Esophagus muscularis mucosa (tissue), 4 donors: ENCODE measurements at regions not wholly inside any gene's neighbourhood (a gene's known extent, or its start where the extent isn't known, plus 50 kb on each side); places are given as distances from the start of the nearest gene placed in this dataset.

Experiments used
- DNase-seq: peaks from one replicate; pipeline ENCODE4 v3.0.0-alpha.2; 2017; ENCODE audit errors: extremely low spot score
- H3K27ac ChIP-seq, 4 donors: fragments of 200-600 bp; sonication (generic); replicated peaks in 1 of 4; 1 replicate in 3 of 4; 2 replicates in 1 of 4; pipeline ENCODE4 v1.5.1; 2016 to 2019; ENCODE audit warnings: mild to moderate bottlenecking in 1 of 4
- H3K27me3 ChIP-seq, 4 donors: fragments of 200-600 bp; sonication (generic); one replicate each; pipeline versions ENCODE4 v1.5.1 to v1.6.0; 2016 to 2019
- H3K36me3 ChIP-seq, 4 donors: fragments of 200-600 bp; sonication (generic); one replicate each; pipeline ENCODE4 v1.5.1; 2016 to 2019
- H3K4me1 ChIP-seq, 4 donors: fragments of 200-600 bp; sonication (generic); one replicate each; pipeline ENCODE4 v1.5.1; 2016 to 2019
- H3K4me3 ChIP-seq, 4 donors: fragments of 200-600 bp; sonication (generic); 1 replicate in 2 of 4; 2 replicates in 2 of 4; pipeline ENCODE4 v1.5.1; 2016 to 2019; ENCODE audit warnings: mild to moderate bottlenecking in 4 of 4, moderate library complexity in 1 of 4
- H3K9me3 ChIP-seq, 4 donors: fragments of 200-600 bp; sonication (generic); 1 replicate in 3 of 4; 2 replicates in 1 of 4; pipeline ENCODE4 v1.5.1; 2016 to 2019
- EP300 ChIP-seq: sonication (generic); formaldehyde crosslinking; IDR thresholded peaks from one replicate; pipeline ENCODE4 v1.6.1; 2017; ENCODE audit warnings: antibody characterized with exemption
- POLR2A ChIP-seq: fragments of 450-650 bp; IDR thresholded peaks from one replicate; pipeline ENCODE4 v1.6.1; 2017; ENCODE audit warnings: antibody characterized with exemption, moderate library complexity, mild to moderate bottlenecking, low read depth
- POLR2AphosphoS5 ChIP-seq, 2 donors: sonication (generic); formaldehyde crosslinking; IDR thresholded peaks; one replicate each; pipeline ENCODE4 v1.6.1; 2017; ENCODE audit warnings: antibody characterized with exemption in 2 of 2
- WGBS: methylation state at CpG from one replicate; pipeline ENCODE4 v1.1.5; 2018; 5-methylcytosine and 5-hydroxymethylcytosine counted together
- intact Hi-C: fragments of 100-400 bp; cut with DNase I; formaldehyde crosslinking; loops from one replicate; pipeline ENCODE4 v1.15.1; 2023
- TF ChIP-seq, protein P1 (sequence below), 3 experiments: fragments of 200-600 bp in 2 of 3; fragments of 450-650 bp in 1 of 3; sonication (generic) in 2 of 3; IDR thresholded peaks; one replicate each; pipeline ENCODE4 v1.5.1; 2017 to 2019; ENCODE audit warnings: antibody characterized with exemption in 3 of 3, mild to moderate bottlenecking in 2 of 3, moderate library complexity in 1 of 3

DNA sequence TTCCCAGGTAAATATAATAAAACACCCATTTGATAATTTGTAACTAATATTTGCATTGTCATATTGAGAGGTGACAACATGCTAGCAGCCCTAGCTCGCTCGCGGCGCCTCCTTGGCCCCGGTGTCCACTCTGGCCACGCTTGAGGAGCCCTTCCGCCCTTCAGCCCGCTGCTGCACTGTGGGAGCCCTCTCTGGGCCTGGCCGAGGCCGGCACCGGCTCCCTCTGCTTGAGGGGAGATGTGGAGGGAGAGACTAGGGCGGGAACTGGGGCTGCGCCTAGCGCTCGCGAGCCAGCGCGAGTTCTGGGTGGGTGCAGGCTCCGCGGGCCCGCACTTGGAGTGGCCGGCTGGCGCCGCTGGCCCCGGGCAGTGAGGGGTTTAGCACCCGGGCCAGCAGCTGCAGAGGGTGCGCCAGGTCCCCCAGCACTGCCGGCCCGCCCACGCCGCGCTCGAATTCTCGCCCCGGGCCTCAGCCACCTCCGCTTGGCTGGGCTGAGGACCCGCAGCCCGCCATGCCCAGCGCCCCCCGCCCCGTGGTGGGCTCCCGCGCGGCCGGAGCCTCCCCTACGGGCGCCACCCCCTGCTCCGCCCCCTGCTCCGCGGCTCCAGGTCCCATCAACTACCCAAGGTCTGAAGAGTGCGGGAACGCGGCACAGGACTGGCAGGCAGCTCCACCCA lies 594.4 kb downstream of the SLITRK6 start:
- no peaks in the 10 kb centered on the region for H3K36me3 ChIP-seq
- H3K4me1 ChIP-seq: no peaks in the 10 kb centered on the region
- WGBS: 83% methylated on average over 43 of the region's 53 CpGs
- H3K9me3 ChIP-seq: peaks cover 0 to 6% (median 2%) of the 10 kb centered on the region in 4 donors
- H3K27me3 ChIP-seq: no peaks in the 10 kb centered on the region
- no peak overlapping the region for H3K27ac ChIP-seq
- no peak for DNase-seq
- H3K4me3 ChIP-seq: no peak overlapping the region
- intact Hi-C loops: no loop called here
- TF ChIP-seq POLR2AphosphoS5 (IDR thresholded peaks at IDR 0.05) (no peak), POLR2A (no peak), EP300 (no peak)
- TF ChIP-seq, protein P1, sequence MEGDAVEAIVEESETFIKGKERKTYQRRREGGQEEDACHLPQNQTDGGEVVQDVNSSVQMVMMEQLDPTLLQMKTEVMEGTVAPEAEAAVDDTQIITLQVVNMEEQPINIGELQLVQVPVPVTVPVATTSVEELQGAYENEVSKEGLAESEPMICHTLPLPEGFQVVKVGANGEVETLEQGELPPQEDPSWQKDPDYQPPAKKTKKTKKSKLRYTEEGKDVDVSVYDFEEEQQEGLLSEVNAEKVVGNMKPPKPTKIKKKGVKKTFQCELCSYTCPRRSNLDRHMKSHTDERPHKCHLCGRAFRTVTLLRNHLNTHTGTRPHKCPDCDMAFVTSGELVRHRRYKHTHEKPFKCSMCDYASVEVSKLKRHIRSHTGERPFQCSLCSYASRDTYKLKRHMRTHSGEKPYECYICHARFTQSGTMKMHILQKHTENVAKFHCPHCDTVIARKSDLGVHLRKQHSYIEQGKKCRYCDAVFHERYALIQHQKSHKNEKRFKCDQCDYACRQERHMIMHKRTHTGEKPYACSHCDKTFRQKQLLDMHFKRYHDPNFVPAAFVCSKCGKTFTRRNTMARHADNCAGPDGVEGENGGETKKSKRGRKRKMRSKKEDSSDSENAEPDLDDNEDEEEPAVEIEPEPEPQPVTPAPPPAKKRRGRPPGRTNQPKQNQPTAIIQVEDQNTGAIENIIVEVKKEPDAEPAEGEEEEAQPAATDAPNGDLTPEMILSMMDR (IDR thresholded peaks at IDR 0.05): no peak

DNA sequence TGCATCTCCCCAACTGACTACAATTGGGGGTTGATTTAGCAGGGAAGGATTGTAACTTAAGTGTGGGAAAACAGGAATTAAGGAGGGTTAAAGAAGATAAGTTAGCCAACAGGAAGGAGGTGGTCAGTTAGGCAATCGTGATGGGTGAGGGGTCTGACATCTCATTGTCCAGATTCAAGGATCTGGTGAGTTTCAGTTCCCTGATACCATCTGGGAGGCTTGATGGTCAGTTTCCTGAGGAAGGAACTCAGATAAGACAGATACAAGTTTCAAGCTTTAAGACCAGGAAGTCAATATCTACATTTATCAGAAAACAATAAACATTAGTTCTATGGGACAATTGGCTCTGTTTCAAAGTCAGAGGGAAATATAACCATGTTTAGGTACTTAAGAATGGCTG lies 601.8 kb downstream of the SLITRK6 start:
- Histone ChIP-seq H3K27ac (no peak overlapping the region), H3K4me1 (no peaks in the 10 kb centered on the region), H3K4me3 (no peak overlapping the region), H3K9me3 (no peaks in the 10 kb centered on the region), H3K36me3 (no peaks in the 10 kb centered on the region), H3K27me3 (no peaks in the 10 kb centered on the region)
- TF ChIP-seq POLR2A (no peak), EP300 (no peak), POLR2AphosphoS5 (IDR thresholded peaks at IDR 0.05) (no peak)
- TF ChIP-seq, protein P1 (IDR thresholded peaks at IDR 0.05): no peak
- no peak for DNase-seq
- intact Hi-C loops: no loop called here
- WGBS: 63% methylated on average over 1 of the region's 1 CpG

DNA sequence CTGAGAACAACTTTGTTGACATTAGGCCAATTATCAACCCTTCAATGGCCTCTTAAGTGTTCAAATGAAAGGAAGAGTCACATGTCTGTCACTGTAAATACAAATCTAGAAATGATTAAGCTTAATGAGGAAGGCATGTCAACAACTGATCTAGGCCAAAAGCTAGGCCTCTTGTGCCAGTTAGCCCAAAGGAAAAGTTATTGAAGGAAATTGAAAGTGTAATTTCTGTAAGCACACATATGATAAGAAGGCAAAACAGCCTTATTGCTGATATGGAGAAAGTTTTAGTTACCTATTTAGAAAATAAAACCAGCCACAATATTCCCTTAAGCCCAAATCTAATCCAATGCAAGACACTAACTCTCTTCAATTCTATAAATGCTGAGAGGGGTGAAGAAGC lies 604.7 kb downstream of the SLITRK6 start:
- no peaks in the 10 kb centered on the region for H3K9me3 ChIP-seq

DNA sequence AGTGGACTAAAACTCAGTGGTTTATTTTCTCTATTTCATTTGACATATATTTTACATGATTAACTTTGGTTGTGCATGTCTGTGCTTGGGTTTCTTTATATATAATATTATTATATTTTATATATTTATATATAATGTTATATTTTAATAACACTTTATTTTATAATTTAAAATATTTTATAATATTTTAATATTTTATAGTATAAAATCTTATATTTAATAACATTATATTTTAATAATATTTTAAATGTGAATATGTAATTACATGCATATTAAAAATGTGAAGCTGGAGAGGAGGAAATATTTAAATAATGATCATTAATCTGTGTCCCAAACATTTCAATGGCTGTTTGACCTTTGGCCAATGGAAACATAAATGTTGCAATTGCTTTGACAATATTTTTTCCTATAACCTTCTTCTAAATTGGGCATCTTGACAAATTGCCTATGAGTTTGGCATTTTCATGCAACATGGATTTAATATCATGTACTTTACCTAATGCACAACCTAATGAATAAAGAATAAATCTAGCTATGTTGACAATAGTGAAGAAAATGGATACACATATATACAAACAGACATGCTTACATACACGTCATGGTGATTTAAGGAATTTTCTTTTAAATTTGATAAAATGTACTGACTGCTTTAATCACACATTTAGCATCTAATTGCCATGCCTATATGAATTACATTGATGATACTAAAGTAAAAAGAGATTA lies 607.1 kb downstream of the SLITRK6 start:
- no peak for DNase-seq
- Histone ChIP-seq H3K9me3 (no peaks in the 10 kb centered on the region), H3K27me3 (no peaks in the 10 kb centered on the region), H3K36me3 (no peaks in the 10 kb centered on the region), H3K27ac (no peak overlapping the region), H3K4me1 (no peaks in the 10 kb centered on the region), H3K4me3 (no peak overlapping the region)
- intact Hi-C loops: no loop called here
- WGBS: 82% methylated on average over 1 of the region's 1 CpG
- TF ChIP-seq POLR2AphosphoS5 (IDR thresholded peaks at IDR 0.05) (no peak), POLR2A (no peak), EP300 (no peak)
- TF ChIP-seq, protein P1 (IDR thresholded peaks at IDR 0.05): no peak

More for the DNA sequence above, 604.7 kb downstream of the SLITRK6 start:
- intact Hi-C loops: no loop called here
- TF ChIP-seq EP300 (no peak), POLR2A (no peak), POLR2AphosphoS5 (IDR thresholded peaks at IDR 0.05) (no peak)
- TF ChIP-seq, protein P1 (IDR thresholded peaks at IDR 0.05): no peak
- H3K36me3 ChIP-seq: no peaks in the 10 kb centered on the region
- H3K27ac ChIP-seq: no peak overlapping the region
- H3K4me3 ChIP-seq: no peak overlapping the region
- no peaks in the 10 kb centered on the region for H3K27me3 ChIP-seq
- no peak for DNase-seq
- no peaks in the 10 kb centered on the region for H3K4me1 ChIP-seq
